Activated CD8-positive, alpha-beta memory T cell treated with anti-CD3 and anti-CD28 coated beads for 24 hours (primary cell): ENCODE measurements at regions not wholly inside any gene's neighbourhood (a gene's known extent, or its start where the extent isn't known, plus 50 kb on each side); places are given as distances from the start of the nearest gene placed in this dataset.
"Not testable (repeated sequence)": the region's sequence is repeated elsewhere in the genome, so short reads cannot be mapped to it uniquely, and the experiment has no call there.

ENCODE experiments used
- DNase-seq: peaks from one replicate; pipeline ENCODE4 v3.0.0-alpha.2; 2020

DNA sequence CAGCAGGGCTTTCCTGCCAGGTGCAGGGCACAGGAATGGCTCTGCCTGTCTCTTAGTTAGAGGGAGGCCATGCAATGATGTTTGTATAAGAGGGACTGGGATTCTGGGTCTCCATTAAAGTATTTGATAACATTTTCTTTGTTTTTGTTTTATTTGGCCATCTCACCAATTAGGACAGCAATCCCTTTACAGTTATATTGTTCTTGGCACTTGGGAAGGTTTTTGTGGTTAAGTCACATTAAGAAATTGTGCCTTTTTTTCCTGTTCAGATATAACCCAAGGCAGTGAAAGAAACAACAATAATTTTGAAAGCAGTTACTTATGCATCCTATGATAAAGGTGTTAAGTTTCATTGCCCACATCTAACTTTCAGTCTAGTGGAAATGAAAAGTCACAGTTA lies 237.4 kb upstream of the PRSS58 start:
- not testable (repeated sequence) for DNase-seq

DNA sequence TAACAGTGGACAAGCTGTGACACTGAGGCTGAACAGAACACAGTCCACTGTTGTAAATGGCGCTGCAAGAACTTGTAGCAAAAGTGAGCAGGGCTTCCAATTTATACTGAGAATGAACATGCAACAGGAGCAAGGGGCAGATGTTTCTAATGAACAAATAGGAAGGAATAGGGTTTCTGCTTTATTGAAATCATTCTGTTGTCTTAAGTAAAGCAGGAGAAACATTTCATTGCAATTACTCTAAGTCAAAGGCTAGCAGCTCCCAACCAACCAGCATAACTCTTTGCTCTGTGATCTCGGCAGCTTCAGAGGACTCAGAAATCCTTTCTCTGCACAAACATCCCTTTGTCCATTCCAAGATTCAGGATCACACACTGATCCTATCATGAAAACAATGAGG lies 236.2 kb upstream of the PRSS58 start:
- DNase-seq: no peak

DNA sequence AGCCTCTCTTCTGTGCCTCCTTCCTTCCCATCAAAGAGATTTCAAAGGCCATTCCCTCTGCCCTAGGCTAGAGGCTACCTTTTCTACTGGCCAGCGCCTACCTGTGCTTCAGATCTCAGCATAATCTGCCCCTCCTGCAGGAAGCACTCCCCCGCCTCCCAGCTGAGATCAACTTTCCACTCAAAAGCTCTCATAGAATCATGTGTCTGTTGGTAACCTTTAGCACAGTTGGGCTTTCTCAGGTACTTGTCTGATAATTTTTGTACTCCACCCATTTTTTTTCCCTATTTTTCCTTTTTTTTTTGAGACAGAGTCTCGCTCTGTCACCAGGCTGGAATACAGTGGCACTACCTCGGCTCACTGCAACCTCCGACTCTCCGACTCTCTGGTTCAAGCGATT lies 231.0 kb upstream of the PRSS58 start:
- DNase-seq: no peak

DNA sequence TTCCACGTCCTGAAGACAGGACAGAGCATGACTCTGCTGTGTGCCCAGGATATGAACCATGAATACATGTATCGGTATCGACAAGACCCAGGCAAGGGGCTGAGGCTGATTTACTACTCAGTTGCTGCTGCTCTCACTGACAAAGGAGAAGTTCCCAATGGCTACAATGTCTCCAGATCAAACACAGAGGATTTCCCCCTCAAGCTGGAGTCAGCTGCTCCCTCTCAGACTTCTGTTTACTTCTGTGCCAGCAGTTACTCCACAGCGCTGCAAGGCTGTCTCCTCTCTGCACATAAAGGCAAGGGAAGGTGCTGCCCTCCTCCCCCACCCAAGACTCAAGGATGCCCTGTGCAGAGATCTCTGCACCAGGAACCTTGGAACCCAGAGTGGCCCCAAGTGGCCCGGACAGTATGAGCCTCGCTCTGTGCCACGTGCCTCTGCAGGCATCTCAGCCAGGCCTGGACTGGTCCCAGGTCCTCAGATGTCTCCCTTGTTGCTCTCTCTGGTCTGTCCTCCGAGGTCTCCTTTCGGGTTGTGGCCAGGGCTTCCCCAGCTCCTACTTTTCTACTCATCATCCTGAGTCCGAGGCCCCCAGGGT lies 230.3 kb upstream of the PRSS58 start:
- no peak for DNase-seq

DNA sequence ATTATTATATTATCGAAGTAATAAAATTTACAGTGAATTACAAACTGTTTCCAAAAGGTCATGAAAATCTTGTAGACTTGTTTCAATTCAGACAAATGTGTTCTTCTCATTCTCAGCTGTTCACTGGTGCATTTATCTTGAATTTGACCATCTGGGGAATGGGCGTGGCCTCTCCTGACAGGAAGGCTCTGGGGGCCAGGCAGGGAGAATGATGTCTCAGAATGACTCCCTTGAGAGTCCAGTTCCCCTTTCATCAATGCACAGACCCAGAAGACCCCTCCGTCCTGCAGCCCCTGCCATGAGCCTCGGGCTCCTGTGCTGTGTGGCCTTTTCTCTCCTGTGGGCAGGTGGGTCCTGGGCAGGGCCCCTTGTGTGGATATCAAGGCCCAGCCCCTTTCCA lies 229.7 kb upstream of the PRSS58 start:
- DNase-seq: not testable (repeated sequence)

DNA sequence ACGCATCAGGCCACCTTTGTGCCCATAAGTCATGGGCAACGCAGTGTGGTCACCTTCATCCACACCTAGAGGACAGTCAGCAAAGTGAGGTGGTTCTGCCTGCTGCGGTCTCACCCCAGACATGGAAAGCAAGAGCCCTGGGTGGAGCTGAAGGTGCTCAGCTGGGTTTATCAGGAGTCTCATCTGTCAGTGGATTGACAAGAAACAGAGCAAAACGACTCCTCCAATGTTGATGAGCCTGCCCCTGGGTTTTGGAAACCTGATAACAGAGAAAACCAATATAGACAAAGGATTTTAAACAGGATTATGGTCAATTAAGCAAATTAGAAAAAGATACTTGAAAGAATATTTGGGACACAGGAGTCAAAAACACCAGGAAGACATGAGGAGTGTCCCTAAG lies 229.3 kb upstream of the PRSS58 start:
- DNase-seq: no peak

DNA sequence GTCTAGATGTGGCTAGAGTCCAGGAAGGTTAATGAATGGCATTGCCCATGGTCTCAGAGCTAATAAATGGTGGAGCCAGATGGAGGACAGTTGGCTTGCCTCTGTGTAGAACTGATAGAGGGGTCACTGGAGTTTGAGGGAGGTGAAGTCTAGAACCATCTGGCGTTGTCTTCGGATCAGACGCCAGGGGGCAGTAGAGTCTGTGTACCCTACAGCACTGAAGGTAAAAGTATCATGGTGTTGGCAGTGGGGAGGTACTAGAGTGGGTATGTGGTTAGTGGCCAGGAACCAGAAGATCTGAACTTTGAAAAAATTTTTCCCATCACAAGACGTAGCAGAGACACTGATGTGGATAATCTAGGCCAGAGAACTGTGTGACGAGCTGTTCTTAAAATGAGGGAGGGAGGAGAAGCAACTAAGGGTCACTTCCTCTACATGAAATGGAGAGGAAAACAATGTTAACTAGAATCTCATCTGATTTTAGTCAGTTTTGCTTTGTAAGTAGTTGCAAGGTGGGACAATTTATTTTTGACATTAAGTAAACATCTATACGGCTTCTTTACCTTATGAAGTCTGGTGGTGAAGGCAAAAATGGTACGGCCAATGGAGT lies 227.9 kb upstream of the PRSS58 start:
- DNase-seq: no peak

DNA sequence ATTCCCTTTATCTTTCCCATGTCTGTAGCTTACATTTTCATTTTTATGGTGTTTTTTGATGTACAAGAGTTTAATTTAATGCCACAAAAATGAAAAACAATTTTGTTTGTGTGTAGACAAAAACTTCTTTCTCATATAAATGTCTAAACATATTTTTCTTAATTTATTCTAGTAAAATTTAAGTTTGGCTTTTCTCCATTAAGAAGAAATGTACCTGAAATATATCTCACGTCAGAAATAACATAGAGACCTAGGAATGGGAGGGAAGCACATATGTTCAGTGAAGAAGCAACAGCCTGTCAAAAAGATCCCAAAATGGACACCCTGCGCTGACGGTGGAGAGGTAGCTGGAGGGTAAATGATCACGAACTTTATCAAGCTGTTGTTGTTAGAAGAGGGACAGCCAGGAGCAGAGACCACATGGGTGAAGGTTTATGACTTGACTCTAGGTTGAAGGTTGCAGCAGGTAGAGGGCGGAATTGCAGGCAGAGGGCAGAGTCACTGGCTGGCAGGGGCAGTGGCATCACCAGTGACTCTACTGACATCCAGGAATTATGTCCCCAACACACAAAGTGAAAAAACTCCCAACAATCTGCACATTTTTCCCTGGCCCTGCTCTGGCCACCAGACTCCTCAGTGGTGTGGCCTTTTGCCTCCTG lies 225.9 kb upstream of the PRSS58 start:
- DNase-seq: no peak

DNA sequence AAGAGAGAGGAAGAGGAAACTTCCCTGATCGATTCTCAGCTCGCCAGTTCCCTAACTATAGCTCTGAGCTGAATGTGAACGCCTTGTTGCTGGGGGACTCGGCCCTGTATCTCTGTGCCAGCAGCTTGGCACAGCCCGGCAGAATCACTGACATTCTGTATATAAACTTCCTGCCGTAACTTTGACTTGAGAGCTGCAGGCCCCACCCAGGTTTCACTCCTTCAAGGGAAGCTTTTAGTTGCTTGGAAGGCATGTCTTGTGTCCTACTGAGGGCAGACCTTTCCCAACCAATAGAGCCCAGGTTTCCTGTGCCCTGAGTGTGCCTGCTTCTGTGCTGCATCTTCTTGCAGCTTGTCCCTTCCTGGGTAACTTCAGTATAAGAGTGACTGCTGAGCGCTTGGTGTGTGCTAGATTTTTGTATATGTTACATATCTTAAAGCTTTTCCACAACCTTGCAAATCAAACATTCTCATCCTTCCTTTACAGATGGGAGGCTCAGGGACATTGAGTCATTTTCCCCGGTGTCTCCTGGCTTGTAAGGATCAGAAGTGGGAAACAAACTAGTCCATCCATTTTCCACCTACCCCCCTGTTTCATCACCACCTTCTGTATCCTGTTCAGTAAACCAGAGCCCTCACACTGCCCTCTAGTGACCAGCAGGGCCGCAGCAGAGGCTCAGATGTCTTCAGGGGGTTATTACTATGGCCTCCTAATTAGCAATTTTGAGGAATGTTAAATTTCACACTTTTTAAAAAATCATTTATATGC lies 225.2 kb upstream of the PRSS58 start:
- no peak for DNase-seq

DNA sequence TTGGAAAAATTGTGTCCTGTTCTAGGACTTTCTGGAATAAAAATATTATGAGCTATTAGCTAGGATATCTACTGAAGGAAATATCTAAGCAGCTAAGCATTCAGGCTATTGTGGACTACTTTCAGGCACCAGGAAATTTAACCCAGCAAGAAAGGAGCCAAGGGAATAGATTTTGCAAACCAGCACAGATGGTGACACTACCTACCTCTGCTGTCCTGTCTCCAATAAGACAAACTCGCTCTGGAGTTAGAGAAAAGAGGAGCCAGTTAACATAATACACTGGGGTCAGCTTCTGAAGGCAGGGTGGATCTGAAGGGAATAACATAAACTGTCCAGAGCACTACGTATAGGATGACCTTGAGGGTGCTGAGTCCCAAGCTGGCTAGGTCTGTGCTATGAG lies 223.7 kb upstream of the PRSS58 start:
- DNase-seq: no peak

DNA sequence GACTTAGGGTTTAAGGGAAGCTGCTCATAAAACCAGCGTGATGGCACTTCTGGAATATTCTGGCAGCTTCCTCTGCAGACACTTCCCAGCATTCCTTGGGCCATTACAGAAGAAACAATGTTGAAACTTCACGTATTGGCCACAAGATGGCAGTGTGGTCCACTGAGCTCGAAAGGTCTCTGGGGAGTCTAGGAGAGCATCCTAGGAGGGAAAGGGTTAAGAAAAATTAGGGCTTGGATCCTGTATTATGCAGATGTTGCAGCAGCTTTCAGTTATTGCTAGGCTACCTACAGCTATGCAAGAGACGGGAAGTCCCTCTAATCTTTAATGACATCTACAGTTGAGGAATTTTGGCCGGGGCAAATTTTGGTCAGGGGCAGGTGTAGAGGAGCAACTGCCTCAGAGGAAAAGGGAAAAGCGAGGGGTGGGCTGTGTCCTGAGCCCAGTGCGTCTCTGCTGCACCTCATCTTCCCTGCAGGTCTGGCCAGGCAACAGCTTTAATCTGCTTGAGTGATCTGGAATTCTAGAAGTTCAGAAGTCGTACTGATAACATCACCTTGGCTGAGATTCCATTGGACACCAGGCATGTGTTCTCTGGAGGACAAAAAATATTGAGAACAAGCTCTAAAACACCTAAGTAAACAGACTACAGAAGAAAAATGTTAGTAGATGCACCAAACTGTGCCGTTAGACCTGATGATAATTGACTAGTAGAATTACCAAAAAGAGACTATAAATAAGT lies 220.8 kb upstream of the PRSS58 start:
- DNase-seq: no peak

DNA sequence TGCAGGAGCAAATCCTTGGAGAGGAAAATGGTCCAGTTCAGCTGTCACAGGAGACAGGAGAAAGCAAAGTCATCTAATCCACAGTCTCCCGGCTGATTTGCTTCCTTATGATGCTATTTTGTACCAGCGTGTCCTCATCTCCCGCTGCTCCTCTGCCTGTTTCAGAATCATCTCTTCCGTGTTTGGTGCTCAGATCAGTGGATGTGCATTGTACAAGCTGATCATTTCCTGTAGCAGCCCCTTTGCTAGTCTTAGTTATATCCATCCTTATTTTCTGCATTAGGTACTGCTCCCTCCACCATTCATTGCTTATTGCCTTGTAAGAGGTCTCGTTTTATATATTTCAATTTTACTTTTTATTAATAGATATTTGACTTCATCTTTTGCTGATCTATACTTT lies 219.9 kb upstream of the PRSS58 start:
- not testable (repeated sequence) for DNase-seq

DNA sequence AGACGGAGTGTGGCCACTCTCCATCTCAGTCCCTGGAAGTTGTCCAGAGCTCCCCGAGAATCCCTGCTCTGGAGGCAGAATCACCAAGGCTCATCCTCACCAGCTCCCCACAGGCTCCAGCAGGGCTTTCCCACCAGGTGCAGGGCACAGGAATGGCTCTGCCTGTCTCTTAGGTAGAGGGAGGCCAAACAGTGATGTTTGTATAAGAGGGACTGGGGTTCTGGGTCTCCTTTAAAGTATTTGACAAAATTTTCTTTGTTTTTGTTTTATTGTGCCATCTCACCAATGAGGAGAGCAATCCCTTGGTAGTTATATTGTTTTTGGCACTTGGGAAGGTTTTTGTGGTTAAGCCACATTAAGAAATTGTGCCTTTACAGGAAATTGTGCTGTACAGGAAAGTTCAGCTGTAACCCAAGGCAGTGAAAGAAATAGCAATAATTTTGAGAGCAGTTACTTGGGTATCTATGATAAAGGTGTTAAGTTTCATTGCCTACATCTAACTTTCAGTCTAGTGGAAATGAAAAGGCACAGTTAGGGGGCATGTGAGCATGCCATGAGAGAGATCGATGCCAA lies 219.3 kb upstream of the PRSS58 start:
- no peak for DNase-seq

DNA sequence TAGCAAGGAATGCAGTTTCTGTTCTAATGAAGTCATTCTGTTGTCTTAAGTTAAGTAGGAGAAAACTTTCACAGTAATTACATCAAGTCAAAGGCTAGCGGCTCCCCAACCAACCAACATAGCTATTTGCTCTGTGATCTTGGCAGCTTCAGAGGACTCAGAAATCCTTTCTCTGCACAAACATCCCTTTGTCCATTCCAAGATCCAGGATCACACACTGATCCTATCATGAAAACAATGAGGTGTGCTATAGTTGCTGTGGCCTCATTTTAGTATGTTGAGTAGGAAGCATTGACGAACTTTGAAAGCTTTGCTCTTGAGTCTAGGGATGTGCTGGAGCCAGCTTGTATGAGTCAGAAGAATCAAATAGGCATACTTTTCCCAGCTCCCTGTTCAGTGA lies 218.2 kb upstream of the PRSS58 start:
- no peak for DNase-seq

DNA sequence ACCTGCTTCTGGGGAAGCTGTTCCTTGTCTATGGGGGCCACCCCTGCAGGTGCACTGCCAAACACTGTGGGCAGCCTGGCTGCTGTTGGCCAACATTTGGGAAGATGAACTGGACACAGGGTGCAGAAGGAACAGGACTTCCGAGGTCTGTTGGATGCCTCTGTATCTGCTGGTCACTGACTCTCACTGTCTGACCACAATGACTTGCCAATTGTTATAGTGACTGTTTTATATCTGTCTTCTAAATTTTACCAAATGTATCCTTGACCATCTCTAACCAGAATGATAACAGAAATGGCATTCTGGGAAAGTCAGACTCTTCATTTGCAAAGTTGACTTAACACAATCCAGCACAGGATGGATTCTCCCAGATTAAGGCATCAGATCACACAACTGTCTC lies 214.0 kb upstream of the PRSS58 start:
- DNase-seq: no peak

DNA sequence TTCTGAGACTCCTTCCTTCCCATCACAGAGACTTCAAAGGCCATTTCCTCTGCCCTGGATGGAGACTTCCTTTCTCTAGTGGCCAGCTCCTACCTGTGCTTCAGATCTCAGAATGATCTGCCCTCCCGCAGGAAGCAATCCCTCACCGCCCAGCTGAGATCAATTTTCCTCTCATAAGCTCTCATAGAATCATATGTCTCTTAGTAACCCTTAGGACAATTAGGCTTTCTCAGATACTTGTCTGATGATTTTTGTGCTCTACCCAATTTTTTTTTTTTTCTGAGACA lies 212.6 kb upstream of the PRSS58 start:
- no peak for DNase-seq

DNA sequence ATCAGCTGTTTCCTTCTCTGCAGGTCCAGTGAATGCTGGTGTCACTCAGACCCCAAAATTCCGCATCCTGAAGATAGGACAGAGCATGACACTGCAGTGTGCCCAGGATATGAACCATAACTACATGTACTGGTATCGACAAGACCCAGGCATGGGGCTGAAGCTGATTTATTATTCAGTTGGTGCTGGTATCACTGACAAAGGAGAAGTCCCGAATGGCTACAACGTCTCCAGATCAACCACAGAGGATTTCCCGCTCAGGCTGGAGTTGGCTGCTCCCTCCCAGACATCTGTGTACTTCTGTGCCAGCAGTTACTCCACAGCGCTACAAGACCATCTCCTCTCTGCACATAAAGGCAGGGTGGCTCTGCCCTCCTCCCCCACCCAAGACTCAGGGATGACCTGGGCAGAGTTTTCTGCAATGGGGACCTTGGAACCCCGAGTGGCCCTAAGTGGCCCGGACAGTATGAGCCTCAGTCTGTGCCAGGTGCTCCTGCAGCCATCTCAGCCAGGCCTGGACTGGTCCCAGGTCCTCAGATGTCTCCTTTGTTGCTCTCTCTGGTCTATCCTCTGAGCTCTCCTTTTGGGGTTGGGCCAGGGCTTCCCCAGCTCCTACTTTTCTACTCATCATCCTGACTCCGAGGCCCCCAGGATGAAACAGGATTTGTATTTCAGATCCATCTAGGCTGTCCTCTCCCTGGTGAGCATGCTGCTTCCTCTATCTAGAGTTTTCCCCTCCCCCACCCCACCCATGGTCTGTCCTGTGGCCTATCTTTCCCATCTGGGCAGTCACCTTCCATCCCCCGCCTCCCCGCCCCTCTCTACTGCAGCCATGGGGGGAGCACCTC lies 212.1 kb upstream of the PRSS58 start:
- no peak for DNase-seq

DNA sequence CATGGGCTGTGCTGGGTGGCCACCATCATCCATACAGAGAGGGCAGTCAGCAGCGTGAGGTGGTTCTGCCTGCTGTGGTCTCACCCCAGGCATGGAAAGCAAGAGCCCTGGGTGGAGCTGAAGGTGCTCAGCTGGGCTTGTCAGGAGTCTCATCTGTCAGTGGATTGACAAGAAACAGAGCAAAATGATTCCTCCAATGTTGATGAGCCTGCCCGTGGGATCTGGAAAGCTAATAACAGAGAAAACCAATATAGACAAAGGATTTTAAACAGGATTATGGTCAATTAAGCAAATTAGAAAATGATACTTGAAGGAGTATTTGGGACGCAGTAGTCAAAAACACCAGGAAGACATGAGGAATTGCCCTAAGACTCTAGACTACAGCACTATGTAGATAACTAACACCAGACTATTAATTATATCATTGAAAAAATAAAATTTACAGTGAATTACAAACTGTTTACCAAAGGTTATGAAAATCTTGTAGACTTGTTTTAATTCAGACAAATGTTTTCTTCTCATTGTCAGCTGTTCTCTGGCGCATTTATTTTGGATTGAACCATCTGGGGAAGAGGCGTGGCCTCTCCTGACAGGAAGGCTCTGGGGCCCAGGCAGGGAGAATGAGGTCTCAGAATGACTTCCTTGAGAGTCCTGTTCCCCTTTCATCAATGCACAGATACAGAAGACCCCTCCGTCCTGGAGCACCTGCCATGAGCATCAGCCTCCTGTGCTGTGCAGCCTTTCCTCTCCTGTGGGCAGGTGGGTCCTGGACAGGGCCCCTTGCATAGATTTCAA lies 211.2 kb upstream of the PRSS58 start:
- DNase-seq: no peak

DNA sequence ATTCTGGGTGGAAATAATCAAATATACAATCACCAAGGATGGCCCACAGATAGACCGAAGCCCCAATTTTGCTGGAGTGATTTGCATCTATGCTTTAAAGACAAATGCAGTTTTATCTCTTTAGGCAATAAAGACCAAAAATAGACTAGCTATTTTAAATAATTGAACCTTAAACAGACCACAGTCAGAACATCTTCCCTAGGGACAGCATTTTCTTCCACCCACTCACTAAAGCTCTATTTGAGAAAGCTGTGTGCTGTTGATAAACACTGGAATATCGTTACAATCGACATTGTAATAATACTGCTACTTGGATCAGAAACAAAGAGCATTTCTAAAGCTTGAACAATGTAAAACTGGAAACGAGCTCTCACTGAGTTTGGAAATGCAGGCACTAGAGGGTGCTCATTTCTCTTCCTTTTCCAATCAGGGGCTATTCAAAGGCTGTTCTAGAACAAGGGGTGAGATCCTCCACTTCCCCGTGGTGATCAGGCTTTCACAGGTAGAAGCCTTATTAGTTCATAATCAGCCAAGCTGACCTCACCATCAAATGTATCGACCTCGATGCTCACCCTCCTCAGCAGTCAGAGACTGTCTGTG lies 209.3 kb upstream of the PRSS58 start:
- DNase-seq: not testable (repeated sequence)

DNA sequence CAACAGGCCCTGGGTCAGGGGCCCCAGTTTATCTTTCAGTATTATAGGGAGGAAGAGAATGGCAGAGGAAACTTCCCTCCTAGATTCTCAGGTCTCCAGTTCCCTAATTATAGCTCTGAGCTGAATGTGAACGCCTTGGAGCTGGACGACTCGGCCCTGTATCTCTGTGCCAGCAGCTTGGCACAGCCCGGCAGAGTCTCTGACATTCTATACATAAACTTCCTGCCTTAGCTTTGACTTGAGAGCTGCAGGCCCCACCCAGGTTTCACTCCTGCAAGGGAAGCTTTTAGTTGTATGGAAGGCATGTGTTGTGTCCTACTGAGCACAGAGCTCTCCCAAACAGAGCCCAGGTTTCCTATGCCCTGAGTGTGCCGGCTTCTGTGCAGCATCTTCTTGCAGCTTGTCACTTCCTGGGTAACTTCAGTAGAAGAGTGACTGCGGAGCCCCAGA lies 205.6 kb upstream of the PRSS58 start:
- DNase-seq: no peak

DNA sequence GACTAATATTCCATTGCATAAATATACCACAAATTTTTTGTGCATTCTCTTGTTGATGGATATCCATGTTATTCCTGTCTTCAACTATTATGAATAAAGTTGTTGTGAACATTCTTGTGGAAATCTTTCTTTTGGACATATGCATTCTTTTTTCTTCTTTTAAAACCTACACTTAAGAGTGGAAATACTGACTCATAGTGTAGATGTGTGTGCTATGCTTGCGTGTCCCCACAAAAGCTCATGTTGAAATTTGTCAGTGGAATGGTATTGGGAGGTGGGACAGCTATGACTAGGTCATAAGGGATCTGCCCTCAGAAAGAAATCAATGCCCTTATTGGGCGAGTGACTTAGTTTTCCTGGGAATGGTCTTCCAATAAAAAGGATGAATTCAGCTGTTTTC lies 203.6 kb upstream of the PRSS58 start:
- DNase-seq: no peak
